AG10803 (cell line): ENCODE measurements at regions not wholly inside any gene's neighbourhood (a gene's known extent, or its start where the extent isn't known, plus 50 kb on each side); places are given as distances from the start of the nearest gene placed in this dataset.

ENCODE experiments used
- DNase-seq: peaks from one replicate; pipeline ENCODE4 v3.0.0; 2010; ENCODE audit warnings: low read depth
- H3K4me3 ChIP-seq: 2 replicates; pipeline ENCODE4 v1.5.1; 2011; ENCODE audit warnings: mild to moderate bottlenecking, low read length, control low read depth
- TF ChIP-seq, protein P1 (sequence below): conservative IDR thresholded peaks from 2 replicates; pipeline ENCODE4 v1.5.1; 2011; ENCODE audit warnings: mild to moderate bottlenecking, low read length, control low read depth, inconsistent platforms

DNA sequence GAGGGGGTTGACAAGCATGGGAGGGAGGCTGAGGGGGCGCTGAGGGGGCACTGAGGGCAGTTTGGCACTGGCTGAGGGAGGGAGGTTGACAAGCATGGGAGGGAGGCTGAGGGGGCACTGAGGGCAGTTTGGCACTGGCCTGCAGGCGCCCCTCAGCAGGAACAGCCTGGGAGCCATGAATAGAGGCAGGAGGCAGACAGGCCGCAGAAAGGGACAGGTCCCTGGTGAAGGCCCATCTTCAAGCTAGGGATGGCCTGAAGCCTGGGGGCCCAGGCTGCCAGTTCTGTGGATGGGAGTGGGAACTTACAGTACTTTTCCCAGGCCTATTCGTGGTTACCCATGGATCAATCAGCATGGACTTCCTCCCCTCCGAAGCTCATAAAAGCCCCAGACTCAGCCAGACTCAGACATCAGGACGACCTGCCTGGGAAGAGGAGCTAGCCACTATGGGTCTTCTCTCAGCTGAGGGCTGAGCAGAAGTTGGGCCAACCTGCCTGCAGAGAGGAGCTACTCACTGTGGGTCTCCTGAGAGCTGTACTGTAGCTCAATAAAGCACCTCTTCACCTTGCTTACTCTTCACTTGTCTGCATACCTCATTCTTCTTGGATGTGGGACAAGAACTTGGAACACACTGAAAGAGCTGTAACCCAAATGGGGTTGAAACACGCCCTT, 72.8 kb upstream of the BRD7 start:
- DNase-seq, result no peak
- TF ChIP-seq, protein P1, sequence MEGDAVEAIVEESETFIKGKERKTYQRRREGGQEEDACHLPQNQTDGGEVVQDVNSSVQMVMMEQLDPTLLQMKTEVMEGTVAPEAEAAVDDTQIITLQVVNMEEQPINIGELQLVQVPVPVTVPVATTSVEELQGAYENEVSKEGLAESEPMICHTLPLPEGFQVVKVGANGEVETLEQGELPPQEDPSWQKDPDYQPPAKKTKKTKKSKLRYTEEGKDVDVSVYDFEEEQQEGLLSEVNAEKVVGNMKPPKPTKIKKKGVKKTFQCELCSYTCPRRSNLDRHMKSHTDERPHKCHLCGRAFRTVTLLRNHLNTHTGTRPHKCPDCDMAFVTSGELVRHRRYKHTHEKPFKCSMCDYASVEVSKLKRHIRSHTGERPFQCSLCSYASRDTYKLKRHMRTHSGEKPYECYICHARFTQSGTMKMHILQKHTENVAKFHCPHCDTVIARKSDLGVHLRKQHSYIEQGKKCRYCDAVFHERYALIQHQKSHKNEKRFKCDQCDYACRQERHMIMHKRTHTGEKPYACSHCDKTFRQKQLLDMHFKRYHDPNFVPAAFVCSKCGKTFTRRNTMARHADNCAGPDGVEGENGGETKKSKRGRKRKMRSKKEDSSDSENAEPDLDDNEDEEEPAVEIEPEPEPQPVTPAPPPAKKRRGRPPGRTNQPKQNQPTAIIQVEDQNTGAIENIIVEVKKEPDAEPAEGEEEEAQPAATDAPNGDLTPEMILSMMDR, result no peak
- H3K4me3 ChIP-seq, result no peak overlapping the region

DNA sequence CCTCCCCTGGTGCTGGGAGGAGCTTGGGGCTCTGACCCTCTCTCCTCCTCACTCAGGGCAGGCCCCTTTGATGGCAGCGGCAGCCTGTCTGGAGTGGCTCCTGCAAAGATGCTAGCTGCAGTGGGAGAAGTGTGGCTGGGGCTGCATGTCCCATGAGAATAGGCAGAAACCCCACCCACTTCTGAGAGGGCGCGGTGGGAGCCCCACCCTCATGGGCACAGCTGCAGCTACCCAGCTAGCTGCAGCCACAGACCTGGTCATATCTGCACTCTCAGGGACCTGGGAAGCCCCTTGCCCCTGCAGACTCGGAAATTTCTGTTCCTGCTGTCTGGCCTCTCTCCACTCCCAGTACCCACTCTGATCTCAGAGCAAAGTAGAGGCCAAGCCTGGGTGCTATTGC, 72.2 kb upstream of the BRD7 start:
- TF ChIP-seq, protein P1, result no peak
- no peak for DNase-seq
- no peak overlapping the region for H3K4me3 ChIP-seq

DNA sequence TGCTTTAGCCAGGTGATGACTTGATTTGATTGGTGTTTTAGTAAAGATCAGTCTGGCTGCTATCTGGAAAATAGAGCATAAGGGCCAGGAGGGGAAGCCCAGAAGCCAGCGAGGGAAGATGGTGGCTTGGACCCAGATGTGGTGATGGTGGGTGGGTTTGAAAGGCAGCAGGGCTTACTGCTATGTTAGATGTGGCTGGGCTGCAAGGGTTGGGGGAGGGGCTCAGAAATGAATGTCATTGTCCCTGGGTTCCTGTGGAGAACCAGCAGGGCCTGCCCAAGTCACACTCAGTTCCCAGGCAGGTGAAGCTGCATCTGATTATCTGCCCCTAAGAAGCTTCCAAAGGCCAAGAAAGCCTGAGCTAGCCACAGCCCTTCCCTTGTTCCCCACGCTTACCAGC, 71.7 kb upstream of the BRD7 start:
- no peak overlapping the region for H3K4me3 ChIP-seq
- no peak for DNase-seq
- TF ChIP-seq, protein P1, result no peak

DNA sequence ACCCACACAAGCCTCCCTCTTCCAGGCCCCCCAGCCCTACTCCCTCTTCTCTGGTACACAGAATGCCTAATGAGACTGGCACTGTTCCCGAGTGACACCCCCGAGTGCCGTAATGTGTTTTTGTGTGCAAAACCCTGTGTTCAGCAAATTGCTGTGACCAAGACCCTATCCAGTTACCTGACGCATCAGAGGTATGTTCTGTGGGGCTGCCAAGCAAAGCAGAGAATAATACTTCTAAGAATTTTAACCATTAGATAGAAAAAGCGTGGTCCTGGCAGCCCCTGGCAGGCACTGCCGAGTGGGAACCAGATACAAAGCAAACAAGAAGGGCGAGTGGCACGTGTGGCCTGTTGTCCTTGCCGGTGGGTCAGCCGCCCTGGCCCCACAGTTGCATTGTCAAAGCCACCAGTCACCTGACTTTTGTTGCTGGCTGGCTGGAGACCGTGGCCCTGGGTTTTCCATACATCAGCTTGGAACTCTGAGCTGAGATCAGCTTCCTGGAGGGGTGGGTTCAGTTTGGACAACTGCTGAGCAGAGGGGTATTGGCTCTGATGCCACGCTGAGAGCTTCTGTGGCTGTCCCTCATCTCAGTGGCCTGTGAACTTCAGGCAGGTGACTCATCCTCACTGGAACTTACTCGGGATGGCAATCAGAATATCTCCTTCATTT, 69.1 kb upstream of the BRD7 start:
- TF ChIP-seq, protein P1, result no peak
- H3K4me3 ChIP-seq, result no peak overlapping the region
- no peak for DNase-seq

DNA sequence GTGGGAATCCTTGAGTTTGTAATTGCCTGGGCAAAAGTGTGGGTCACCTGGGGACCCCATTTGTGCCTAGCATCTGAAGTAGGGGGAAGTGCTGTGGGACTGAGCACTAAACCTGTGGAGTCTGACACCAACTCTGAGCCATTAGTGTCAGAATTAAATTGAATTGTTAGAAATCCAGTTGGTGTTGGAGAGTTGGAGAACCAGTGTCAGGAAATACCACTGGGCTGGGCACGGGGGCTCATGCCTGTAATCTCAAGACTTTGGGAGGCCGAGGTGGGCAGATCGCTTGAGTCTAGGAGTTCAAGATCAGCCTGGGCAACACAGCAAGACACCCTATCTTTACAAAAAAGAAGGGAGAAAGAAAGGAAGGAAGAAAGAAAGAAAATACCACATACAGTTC, 67.5 kb upstream of the BRD7 start:
- TF ChIP-seq, protein P1, result no peak
- no peak for DNase-seq
- H3K4me3 ChIP-seq, result no peak overlapping the region

DNA sequence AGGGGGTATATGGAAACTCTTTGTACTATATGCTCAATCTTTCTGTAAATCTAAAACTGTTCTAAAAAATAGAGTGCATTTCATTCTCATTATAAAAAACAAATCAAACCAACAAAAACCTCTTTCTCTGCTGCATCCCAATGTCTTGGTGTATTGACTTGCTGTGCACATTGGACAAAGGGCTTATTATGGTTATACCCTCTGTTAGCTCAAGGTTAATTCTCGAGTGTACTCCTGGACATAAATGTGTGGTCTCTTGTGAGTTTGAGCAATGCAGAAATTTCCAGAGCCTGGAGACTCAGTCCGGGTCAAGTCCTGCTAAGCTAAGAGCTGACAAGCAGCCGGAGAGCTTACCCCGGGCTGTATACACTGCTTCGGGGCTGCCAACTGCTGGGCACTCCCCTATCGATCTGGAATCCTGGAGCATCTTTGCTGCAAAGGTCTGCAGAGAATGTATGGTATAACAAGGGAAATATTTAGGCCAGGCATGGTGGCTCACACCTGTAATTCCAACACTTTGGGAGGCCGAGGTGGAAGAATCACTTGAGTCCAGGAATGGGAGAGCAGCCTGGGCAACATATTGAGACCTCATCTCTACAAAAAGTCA, 66.2 kb upstream of the BRD7 start:
- TF ChIP-seq, protein P1, result no peak

DNA sequence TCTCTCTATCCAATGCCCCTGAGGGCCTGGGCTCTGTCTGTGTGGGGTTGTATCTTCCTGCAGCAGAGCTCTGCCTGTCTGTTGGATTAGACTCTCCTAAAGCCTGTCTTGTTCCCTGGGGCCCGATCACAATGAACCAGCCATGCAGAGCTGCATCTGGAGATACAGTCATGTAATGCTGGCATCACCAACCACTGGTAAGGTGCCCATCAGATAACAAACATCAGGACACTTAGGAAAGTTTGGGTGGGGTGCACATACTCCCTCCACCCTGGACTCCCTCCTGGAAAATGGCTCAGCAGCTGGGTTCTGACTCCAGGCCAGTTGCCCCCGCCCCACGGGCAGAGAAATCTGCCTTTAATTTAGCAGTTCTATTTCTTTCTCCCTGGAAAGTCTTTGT, 61.3 kb upstream of the BRD7 start:
- peak; percentile 23 for DNase-seq
- H3K4me3 ChIP-seq, result no peak overlapping the region
- TF ChIP-seq, protein P1, result no peak

More for the DNA sequence above, 66.2 kb upstream of the BRD7 start:
- H3K4me3 ChIP-seq, result no peak overlapping the region
- no peak for DNase-seq
